ENCODE measurements at regions not wholly inside any gene's neighbourhood (a gene's known extent, or its start where the extent isn't known, plus 50 kb on each side); places are given as distances from the start of the nearest gene placed in this dataset.

- no peak for TF ChIP-seq CTCF (conservative IDR thresholded peaks at IDR 0.05)
- H3K27ac ChIP-seq, result no peak overlapping the region
Observed at GRCh38 chr22:49010070-49010863, 817.4 kb downstream of the BRD1 start.

- H3K27ac ChIP-seq, result no peak overlapping the region
- no peak for TF ChIP-seq CTCF (conservative IDR thresholded peaks at IDR 0.05)
Observed at GRCh38 chr22:49009359-49010063, 818.2 kb downstream of the BRD1 start.

GRCh38 chr22:49008682-49009235 lies 818.9 kb downstream of the BRD1 start:
- no peak for TF ChIP-seq CTCF (conservative IDR thresholded peaks at IDR 0.05)
- no peak overlapping the region for H3K27ac ChIP-seq

GRCh38 chr22:49007013-49007653 lies 820.5 kb downstream of the BRD1 start:
- TF ChIP-seq CTCF (conservative IDR thresholded peaks at IDR 0.05), result no peak
- H3K27ac ChIP-seq, result no peak overlapping the region

GRCh38 chr22:49006207-49007012 lies 821.3 kb downstream of the BRD1 start:
- H3K27ac ChIP-seq, result no peak overlapping the region

DNA sequence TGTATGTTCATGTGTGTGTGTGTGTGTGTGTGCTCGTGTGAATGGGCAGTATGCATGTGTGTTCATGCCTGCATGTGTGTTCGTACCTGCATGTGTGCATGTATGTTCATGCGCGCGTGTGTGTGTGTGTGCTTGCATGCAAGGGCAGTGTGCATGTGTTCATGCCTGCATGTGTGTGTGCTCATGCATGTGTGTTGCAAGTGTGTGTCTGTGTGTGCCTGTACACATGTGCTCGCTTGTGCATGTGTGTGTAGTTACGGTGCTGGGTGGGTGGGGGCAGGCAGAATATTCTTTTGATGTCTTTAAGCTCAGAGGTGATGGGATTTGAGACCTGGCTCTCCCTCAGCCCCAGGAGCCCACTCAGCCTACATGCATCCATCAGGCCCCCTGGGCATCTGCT lies 822.1 kb downstream of the BRD1 start:
- no peak overlapping the region for H3K27ac ChIP-seq
- no peak for TF ChIP-seq CTCF (conservative IDR thresholded peaks at IDR 0.05)

More at GRCh38 chr22:49006207-49007012, 821.3 kb downstream of the BRD1 start:
- TF ChIP-seq CTCF (conservative IDR thresholded peaks at IDR 0.05), result no peak

Measured in VCaP (cell line).